GM21825 (cell line): ENCODE measurements at regions not wholly inside any gene's neighbourhood (a gene's known extent, or its start where the extent isn't known, plus 50 kb on each side); places are given as distances from the start of the nearest gene placed in this dataset.
"Not testable (repeated sequence)": the region's sequence is repeated elsewhere in the genome, so short reads cannot be mapped to it uniquely, and the experiment has no call there.

Experiments
- ATAC-seq: cut with Tn5 transposase; IDR thresholded peaks from one replicate; pipeline ENCODE4 v1.9.1; 2021; ENCODE audit warnings: mild to moderate bottlenecking, moderate library complexity; ENCODE audit not compliant: unreplicated experiment

DNA sequence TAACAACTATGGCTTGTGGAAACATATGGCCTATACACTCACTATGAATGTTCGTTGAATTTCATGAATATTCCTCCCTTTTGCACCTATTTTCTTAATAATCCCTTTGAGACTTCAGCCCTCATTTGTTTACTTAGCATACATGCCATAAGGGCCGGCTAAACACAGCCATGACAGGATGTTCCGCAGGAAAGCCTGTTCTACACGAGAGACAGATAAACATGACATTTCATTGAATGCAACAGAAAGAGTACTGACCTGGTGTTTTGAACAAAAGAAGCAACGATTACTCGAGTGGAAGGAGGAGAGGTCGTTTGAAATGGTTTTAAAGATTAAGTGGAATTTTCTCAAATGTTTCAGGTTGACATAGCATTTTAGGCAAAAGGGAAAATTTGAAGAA, 459.5 kb upstream of the CXADR start:
- ATAC-seq: no peak

DNA sequence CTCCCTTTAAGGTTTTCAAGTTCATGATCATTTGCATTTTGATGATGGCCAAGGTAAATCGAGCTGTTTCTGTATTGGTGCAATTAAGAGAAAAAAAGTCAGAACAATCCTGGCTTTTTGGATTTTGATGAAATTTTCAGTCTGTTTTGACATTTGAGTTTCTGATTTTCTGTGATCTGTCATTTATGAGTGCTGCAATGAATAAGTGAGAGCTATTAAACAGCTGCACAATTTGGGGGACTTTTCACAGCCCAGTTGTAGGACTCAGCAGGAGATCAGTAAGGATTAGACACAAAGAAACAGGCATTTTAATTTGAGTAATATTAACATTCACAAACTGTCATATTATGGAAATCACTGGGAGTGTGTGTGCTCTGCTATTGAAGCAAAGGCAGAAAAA, 452.9 kb upstream of the CXADR start:
- no peak for ATAC-seq

DNA sequence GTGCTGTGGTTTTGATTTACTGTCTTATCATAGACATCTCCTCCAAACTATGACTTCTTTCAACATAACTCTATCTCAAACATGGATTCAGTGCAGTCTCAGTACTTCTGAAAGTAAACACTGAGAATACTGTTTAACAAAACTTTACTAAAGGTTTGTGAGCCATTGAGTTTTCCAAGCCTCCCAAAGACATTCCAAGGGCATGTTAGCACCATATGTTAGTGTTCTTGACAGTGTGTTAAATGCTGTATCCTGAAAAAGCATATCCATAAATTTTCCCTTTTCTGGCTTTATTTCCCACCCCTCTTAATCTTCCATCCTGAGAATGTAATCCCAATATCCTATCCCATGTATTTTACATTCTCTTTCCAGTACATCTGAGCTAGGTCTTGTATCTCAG, 446.8 kb upstream of the CXADR start:
- no peak for ATAC-seq

DNA sequence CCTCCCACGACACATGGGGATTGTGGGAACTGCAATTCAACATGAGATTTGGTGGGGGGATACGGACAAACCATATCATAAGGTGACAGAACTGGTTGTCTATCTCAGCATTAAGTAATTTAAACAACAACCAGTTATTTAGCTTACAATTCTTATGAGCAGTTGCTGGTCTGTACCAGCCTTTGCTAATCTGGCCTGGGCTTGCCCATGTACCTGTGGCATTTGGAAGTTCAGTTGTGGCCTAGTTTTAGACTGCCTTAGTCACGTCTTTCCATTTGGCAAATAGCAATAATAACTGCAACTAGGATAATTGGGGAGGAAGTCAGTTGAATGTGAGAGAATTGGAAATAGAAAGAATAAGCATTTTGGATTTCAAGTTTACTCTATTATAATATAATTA, 441.8 kb upstream of the CXADR start:
- no peak for ATAC-seq

DNA sequence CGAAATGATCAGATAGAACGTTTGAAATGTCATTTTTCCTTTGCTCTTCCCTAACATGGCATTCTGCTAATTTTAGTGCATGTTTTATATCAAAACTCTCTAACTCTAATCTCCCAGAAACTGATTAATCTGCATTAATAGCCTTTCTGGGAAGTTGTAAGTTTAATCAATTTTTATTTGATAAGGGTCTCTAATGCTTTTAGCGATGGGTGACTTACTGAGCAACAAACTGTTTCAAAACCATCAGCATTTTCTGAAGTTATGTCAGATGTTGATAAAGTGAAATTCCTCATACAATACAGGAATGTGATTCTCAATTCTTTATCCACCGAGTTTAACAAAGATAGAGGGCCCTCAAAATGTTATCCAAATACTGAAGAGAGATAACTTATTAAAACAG, 431.6 kb upstream of the CXADR start:
- ATAC-seq: no peak

DNA sequence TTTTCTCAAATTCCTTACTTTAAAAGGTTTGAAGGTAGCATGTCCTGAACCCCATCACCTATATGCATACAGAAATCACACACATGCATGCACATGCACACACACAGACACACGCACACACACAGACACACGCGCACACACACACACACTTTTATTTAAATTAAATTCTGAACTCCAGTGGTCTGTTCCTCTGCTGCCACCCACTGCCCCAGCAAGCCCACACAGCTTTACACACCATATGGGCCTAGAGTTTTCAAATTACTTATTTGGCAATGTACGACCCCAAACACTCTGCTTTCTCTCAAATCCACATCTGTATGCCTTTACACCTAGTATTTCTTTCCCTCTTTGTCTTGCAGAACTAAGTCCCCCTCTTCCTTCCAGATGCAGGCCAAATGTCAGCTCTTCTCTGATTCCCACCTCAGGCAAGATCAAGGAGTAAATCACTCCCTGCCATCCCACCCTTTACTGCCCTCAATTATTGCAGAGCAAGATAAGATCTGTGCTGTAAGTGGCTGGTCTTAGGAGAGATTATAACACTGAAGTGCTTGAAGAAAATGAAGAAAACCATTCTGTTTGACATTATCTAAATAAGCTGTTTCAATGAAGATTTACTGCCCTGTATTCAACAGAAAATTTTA, 429.9 kb upstream of the CXADR start:
- ATAC-seq: no peak

DNA sequence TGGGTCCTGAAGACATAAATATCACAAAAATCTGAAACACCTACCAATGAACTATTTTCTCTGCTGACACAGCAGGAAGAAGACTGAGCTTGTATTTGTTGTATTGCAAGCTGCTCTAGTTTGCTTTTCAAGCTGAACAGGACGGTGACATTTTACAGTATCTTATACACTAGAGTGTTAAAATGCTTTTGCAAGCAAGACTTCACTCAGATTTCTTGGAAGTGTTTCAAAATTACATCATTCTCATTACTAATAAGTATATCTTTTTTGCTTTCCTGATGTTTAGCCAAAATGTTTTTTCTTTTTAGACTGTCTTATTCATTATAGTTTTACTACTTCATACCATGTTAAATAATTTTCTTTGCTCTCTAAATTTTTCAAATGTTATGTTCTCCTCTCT, 427.1 kb upstream of the CXADR start:
- ATAC-seq: no peak

DNA sequence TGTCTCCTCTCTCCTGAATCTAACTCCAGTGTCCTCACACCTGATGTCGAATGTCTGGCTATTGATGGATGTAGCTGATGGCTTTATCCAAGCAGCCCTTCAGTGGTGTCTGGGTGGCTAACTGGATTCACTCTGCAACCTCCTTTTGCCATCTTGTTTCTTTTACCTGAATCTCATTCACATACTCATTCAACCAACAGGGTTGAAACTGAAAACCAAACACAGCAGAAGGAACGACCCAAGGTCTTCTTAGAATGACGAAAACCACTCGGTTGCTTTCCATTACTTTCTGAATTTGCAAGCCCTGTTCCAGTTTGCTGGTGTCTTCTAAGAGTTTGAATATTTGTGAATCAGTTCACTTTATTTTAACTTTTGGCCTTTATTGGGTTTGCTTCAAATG, 424.3 kb upstream of the CXADR start:
- no peak for ATAC-seq

DNA sequence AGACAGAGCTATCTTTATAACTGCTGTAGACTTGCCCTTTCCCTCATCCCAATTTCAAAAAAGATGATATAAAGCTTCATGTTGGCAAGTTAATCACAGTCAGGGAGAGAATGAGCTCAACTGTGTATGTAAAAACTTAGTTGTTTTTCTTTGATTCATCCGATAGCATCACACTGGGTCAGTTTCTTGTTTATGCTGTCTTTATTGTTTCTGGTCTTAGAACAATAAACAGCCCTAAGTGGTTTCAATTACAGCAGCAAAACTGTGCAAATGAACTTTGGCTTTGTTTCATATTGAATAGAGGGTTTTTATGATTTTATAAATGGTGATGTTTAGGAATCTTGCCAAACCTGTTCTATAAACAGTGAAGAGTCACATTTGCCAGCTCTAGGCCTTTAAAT, 423.8 kb upstream of the CXADR start:
- ATAC-seq: no peak

DNA sequence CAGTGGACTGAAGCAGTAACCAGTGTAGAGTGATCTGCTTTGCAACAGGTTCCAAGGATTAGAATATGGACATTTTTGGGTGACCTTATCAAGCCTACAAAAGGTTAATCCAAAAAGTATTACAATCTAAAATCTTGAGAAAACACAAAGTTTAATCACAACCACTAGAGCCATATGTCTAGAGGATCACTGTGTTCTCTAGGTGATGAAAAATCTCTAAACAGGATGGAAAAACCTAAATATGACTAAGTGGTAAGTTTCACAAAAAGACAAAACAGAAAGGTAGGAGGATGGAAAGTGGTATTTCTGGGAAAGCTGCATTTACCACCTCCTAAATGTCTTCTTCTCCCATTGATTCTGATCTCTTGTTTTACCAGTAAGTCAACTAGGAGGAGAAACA, 411.1 kb upstream of the CXADR start:
- no peak for ATAC-seq

DNA sequence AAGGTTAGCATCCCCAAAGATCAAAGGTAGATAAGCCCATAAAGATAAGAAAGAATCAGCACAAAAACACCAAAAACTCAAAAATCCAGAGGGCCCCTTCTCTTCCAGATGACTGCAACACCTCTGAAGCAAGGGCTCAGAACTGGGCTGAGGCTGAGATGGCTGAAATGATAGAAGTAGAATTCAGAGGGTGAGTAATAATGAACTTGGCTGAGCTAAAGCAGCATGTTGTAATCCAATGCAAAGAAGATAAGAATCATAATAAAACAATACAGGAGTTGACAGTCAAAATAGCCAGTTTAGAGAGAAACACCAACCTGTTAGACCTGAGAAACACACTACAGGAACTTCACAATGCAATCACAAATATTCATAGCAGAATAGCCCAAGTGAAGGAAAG, 406.9 kb upstream of the CXADR start:
- ATAC-seq: no peak

DNA sequence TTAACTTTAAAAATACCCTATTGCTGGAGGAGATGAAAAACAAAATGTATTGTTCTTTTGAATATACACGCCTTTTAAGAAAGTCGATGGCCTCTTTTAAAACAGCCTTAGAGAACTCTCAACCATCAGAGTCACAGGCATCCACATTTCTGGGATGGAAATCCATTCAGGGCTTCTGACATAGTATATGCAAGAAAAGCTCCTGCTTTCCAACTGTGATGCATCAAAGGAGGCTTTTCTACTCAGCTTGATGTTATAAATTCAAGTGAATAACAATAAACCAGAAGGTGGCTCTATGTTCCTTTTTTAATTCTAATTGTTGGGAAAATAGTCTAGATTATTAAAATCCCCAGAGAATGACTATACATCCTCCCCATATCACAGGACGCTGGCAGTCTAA, 398.8 kb upstream of the CXADR start:
- ATAC-seq: no peak

DNA sequence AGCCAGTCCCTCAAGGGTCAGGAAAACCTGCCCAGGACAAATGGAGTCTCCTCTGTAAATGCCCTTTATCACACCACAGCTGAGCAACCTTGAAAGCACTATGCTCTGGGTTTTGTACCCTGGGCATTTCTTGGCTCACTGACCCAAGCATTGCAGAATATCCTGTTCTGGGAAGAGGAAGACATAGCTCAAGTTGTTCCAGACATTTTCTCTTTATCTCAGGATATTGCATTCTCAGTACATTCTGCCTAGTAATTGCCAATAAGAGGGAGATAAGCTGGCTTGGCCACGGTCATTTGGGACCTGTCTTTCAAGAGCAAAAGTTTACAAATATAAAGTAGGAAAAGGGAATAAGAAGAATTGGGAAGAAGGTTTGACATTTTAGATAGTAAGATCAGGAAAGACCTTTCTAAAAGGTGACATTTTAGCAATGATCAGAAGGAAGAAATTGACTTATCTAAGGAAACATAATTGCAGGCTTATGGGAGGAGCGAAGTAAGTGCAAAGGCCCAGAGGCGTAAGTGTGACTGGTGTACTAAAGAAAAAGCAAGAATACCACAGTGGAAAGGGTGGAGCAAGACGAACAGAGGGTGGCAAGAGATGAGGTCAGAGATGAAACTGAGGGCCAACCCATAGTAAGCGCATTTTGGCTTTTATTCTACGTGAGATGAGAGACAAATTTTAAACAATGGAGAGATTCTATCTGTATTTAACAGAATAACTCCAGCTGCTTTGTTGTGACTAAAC, 394.0 kb upstream of the CXADR start:
- no peak for ATAC-seq

DNA sequence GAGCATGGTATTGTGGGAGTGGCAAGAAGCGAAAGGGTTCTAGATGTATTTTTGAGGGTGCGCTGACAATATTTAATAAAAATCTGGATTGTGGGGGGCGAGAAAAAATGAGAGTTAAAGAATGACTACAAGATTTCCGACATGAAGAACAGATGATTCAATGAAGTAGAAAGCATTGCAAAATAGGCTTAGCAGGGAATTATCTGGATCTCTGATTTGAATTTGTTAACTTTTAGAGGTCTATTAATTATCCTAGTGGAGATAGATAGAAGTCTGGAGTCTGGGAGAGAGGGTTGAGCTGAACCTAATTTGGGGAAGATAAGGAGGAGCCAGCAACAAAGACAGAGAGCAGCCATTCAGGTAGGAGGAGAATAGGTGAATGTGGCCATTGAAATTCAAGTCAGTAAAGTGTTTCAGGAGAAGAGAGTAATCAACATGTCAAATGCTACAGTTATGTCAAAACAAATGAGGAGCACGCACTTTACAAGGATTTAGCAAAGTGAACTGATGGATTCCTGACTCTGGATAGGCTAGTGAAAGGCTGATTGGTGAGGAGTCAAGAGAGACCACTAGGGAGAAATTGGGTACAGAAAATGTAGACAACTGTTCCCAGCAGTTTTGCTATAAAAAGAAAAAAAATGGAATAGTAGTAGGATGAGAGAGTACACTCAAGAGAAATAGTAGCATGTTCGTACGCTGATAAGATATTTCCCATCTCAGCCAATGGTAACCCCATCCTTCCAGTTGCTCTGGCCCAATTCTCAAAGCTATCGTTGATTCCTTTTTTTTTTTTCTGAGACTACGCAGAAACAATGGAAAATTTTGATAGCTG, 393.2 kb upstream of the CXADR start:
- no peak for ATAC-seq

DNA sequence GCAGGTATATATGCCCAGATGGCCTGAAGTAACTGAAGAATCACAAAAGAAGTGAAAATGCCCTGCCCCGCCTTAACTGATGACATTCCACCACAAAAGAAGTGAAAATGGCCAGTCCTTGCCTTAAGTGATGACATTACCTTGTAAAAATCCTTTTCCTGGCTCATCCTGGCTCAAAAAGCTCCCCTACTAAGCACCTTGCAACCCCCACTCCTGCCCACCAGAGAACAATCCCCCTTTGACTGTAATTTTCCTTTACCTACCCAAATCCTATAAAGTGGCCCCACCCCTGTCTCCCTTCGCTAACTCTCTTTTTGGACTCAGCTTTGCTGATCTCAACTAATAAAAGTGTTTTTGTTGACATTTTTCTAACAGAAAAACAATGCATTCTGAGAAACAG, 385.4 kb upstream of the CXADR start:
- ATAC-seq: not testable (repeated sequence)

DNA sequence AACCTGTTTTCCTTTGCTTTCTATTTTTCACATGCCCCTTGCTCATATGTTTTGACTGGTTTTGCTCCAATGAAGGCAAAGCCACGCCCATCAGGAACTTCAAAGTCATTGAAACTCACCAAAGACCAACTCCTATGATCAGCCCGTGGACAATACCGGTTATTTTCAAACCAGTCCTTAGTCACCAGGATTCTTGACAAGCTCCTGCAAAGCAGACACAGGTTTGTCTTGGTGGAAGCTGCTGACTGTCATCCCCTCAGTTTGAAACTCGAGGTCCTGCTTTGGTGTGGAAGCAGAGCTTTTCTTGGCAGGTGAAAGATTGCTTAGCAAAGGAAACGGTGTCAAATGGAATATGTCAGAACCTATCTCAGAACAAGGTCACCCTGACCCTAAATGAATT, 384.7 kb upstream of the CXADR start:
- no peak for ATAC-seq

DNA sequence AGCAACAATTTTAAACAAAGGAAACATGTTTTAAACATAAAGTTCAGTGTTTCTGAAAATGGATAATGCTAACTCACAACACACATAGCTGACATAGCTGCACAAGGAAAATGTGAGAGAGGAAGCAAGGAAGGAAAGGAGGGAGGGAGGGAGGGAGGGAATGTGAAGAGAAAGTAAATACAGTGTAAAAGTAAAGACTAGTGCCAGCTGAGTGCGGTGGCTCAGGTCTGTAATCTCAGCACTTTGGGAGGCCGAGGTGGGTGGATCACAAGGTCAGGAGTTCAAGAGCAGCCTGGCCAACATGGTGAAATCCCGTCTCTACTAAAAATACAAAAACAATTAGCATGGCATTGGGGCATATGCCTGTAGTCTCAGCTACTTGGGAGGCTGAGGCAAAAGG, 373.7 kb upstream of the CXADR start:
- ATAC-seq: not testable (repeated sequence)

DNA sequence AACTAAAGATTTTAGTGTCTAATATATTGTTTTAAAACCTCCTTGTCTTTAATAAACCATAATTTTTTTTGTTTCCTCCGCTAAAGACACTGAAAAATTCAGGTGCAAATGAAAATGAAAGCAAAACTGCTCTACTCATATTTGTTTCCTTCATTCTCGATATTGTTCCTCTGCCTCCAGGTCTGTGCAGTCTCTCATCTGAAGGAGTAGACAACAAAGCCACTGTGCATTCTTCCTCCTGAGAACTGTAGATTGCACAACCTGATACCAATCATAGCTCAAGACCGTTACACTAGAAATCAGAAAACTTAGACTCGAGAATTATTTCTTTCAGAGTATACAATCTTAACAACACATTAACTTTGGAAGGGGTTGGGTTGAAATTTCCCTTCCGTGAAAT, 373.1 kb upstream of the CXADR start:
- no peak for ATAC-seq

DNA sequence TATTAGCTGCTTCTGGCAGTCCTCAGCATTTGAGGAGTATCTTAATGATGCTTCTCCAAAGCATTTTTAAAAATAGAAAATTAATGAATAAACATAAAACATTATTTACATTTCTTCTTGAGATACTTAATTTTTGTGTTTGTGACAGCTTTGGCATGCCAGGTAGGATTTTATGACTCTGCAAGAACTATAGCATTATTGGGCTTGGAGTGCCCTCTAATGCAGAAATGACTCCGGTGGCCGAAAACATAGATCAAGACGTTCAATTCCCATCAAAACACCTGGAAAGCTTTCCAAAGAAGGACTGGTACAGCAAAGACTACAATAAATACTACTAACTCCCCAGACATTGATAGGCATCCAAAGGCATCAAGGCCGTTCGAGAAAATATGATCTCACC, 366.4 kb upstream of the CXADR start:
- ATAC-seq: no peak

DNA sequence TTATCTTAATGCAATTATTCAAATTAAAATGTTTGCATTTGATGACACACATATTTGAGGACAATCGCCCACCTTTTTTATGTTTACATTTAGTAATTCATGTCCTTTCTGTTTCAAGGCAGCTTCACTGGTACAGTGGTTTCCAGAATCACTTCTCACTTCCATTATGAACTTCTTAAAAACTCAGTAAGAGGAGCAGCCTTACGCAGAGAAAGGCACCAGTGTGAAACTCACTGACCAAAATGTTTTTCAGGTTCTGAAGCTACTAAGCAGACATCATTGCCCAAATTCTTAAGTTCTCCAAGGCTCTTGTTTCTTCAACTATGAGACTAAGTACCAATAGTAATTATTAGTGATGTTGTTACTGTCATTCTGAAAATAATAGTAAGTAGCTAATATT, 353.1 kb upstream of the CXADR start:
- ATAC-seq: no peak

DNA sequence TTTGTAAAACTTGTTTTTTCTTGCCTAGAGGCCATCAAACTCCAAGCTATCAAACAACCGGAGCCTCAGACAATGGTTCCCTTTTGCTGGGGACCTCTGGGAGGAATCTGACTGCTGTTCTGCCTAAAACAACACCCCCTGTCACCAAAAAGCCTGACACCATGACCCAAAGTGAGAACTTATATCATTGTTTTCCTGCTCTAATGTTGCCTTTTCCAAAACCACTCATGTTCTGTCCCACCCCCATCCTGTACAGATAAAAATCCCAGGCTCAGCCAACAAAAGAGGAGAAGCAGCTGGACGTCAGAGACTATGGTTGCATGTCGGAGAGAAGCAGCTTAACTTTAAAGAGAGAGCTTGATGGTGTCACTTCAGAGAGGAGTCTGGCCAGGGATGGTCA, 327.2 kb upstream of the CXADR start:
- no peak for ATAC-seq

DNA sequence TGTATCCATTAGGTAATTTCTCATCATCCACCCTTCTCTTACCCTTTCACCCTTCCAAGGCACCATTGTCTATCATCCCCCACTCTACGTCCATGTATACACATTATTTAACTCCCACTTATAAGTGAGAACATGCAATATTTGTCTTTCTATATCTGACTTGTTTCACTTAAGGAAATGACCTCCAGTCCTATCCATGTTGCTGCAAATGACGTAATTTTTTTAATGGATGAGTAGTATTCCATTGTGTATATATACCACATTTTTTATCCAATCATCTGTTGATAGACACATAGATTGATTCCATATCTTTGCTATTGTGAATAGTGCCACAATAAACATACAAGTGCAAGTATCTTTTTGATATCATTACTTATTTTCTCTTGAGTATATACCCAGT, 322.9 kb upstream of the CXADR start:
- ATAC-seq: no peak
